Lower leg skin (tissue), 4 donors: ENCODE measurements at regions not wholly inside any gene's neighbourhood (a gene's known extent, or its start where the extent isn't known, plus 50 kb on each side); places are given as distances from the start of the nearest gene placed in this dataset.
"Not testable (repeated sequence)": the region's sequence is repeated elsewhere in the genome, so short reads cannot be mapped to it uniquely, and the experiment has no call there.

Experiments used
- DNase-seq, 2 donors: peaks; one replicate each; pipeline ENCODE4 v3.0.0-alpha.2; 2019; ENCODE audit warnings: low spot score in 2 of 2
- H3K4me3 ChIP-seq: fragments of 200-600 bp; sonication (generic); 2 replicates; pipeline ENCODE4 v1.5.1; 2017; ENCODE audit warnings: mild to moderate bottlenecking, low read depth; ENCODE audit not compliant: poor library complexity, severe bottlenecking
- POLR2A ChIP-seq, 2 donors: fragments of 450-650 bp; IDR thresholded peaks; one replicate each; pipeline ENCODE4 v1.6.1; 2016 to 2017; ENCODE audit warnings: antibody characterized with exemption in 2 of 2, mild to moderate bottlenecking in 1 of 2, moderate library complexity in 1 of 2
- WGBS, 2 donors: methylation state at CpG; one replicate each; pipeline ENCODE4 v1.1.5; 2018; 5-methylcytosine and 5-hydroxymethylcytosine counted together
- intact Hi-C: fragments of 100-400 bp; cut with DNase I; formaldehyde crosslinking; loops from one replicate; pipeline ENCODE4 v1.15.0; 2023; ENCODE audit warnings: low total_unique reads
- TF ChIP-seq, protein P1 (sequence below), 3 donors: fragments of 450-650 bp; IDR thresholded peaks; one replicate each; pipeline ENCODE4 v1.5.1; 2016; ENCODE audit warnings: antibody characterized with exemption in 3 of 3, mild to moderate bottlenecking in 3 of 3, moderate library complexity in 2 of 3

- intact Hi-C loops: no loop called here
- TF ChIP-seq, protein P1, sequence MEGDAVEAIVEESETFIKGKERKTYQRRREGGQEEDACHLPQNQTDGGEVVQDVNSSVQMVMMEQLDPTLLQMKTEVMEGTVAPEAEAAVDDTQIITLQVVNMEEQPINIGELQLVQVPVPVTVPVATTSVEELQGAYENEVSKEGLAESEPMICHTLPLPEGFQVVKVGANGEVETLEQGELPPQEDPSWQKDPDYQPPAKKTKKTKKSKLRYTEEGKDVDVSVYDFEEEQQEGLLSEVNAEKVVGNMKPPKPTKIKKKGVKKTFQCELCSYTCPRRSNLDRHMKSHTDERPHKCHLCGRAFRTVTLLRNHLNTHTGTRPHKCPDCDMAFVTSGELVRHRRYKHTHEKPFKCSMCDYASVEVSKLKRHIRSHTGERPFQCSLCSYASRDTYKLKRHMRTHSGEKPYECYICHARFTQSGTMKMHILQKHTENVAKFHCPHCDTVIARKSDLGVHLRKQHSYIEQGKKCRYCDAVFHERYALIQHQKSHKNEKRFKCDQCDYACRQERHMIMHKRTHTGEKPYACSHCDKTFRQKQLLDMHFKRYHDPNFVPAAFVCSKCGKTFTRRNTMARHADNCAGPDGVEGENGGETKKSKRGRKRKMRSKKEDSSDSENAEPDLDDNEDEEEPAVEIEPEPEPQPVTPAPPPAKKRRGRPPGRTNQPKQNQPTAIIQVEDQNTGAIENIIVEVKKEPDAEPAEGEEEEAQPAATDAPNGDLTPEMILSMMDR (IDR thresholded peaks at IDR 0.05): no peak
- TF ChIP-seq POLR2A (IDR thresholded peaks at IDR 0.05): no peak
- no peak for DNase-seq
- H3K4me3 ChIP-seq: no peak overlapping the region
- WGBS, 2 donors: 83 to 100% methylated on average over 2 of the region's 2 CpGs
These were observed 1695.1 kb upstream of the CDH6 start for GRCh38 chr5:29498412-29498811.

GRCh38 chr5:29485333-29485732 lies 1708.2 kb upstream of the CDH6 start:
- intact Hi-C loops: no loop called here
- WGBS, 2 donors: 89 to 90% methylated on average over 3 of the region's 3 CpGs

DNA sequence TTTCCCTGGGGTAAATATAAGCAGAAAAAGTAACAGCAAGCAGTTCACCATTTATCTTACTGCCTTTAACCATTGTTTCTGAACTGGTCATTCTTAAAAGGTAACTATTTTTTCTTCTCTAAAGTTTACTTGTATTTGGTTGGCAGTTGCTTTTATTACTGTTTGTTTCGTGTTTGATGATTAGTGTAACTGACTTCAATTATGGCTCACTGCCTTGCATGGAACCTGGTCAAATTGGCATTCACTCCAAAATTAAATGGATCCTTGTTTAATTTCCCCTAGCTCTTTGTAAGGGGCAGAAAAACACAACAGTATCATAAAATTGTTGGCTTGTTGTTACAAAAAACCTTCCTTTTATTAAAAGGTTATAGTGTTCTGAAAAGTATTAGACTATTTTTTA lies 1723.9 kb upstream of the CDH6 start:
- 29 to 39% methylated on average over 1 of the region's 1 CpG for WGBS, 2 donors
- intact Hi-C loops: no loop called here
- TF ChIP-seq POLR2A (IDR thresholded peaks at IDR 0.05): no peak
- TF ChIP-seq, protein P1 (IDR thresholded peaks at IDR 0.05): no peak

More at GRCh38 chr5:29485333-29485732, 1708.2 kb upstream of the CDH6 start:
- TF ChIP-seq POLR2A (IDR thresholded peaks at IDR 0.05): no peak
- TF ChIP-seq, protein P1 (IDR thresholded peaks at IDR 0.05): no peak
- no peak overlapping the region for H3K4me3 ChIP-seq
- no peak for DNase-seq

GRCh38 chr5:29462241-29462640 lies 1731.2 kb upstream of the CDH6 start:
- no peak overlapping the region for H3K4me3 ChIP-seq
- no peak for DNase-seq
- TF ChIP-seq, protein P1 (IDR thresholded peaks at IDR 0.05): no peak
- no peak for TF ChIP-seq POLR2A (IDR thresholded peaks at IDR 0.05)
- 48 to 56% methylated on average over 5 of the region's 5 CpGs for WGBS, 2 donors
- intact Hi-C loops: no loop called here

More for the DNA sequence above, 1723.9 kb upstream of the CDH6 start:
- DNase-seq: no peak
- no peak overlapping the region for H3K4me3 ChIP-seq

DNA sequence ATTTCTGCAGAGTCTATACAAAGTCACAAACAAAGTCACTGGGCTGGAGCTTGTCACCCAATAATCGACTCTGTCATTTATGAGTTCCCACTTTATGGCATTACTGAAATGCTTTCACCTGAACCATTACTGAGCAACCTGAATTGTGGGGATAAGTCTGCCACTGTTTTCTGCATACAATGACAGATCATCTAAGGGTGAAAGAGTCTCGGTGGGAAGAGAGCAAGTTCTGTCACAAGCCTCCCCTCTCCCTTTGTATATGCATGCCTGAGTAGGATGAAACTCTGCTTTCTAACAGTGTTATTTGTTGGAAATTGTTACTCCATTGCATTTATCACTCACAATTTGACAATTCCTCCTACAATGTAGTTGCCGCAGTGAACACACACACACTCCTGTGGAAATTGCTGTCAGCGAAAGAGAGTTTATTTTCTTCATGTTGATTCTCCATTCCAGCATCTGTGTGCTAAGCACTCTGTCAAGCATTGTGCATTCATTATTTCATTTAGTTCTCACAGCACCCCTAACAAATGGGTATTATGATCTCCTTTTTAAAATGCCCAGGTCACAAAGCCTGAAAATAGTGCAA lies 1732.4 kb upstream of the CDH6 start:
- 75 to 79% methylated on average over 4 of the region's 4 CpGs for WGBS, 2 donors
- intact Hi-C loops: no loop called here
- no peak overlapping the region for H3K4me3 ChIP-seq
- DNase-seq: no peak
- no peak for TF ChIP-seq POLR2A (IDR thresholded peaks at IDR 0.05)
- TF ChIP-seq, protein P1 (IDR thresholded peaks at IDR 0.05): no peak

DNA sequence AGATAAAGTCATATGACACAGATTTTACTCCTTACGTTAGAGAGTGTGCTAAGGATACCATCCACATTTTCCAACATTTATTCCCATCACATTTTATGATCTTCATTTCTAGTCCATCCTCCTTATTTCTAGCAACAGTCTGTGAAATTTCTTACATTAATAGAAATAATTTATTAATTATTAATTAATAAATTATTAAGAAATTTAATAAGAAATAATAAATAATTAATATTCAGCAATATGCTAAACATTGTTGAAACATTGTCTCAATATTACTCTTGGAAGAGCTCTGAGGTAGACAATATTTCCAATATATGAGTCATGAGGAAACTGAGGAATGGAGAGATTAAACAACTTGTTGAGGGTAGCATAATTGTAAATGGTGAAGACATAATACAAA lies 1742.5 kb upstream of the CDH6 start:
- intact Hi-C loops, DNase-seq, H3K4me3 ChIP-seq: not testable (repeated sequence)
- 88 to 92% methylated on average over 1 of the region's 1 CpG for WGBS, 2 donors
